Heart left ventricle (tissue), 16 donors: ENCODE measurements at regions not wholly inside any gene's neighbourhood (a gene's known extent, or its start where the extent isn't known, plus 50 kb on each side); places are given as distances from the start of the nearest gene placed in this dataset.

Experiments used
- ATAC-seq, 4 donors: fragments of 200-7000 bp; cut with Tn5 transposase; one replicate each; pipeline ENCODE4 v1.9.1; 2020 to 2022; ENCODE audit warnings: moderate library complexity in 4 of 4, mild to moderate bottlenecking in 3 of 4, moderate number of reproducible peaks in 1 of 4
- DNase-seq, 5 donors: peaks; one replicate each; pipeline ENCODE4 v3.0.0-alpha.2; 2020
- H3K27ac ChIP-seq, 12 donors: fragments of 200-600 bp; sonication (generic) in 4 of 12; one replicate each; pipeline versions ENCODE4 v1.5.0 to v1.8.0; 2016 to 2022; ENCODE audit warnings: mild to moderate bottlenecking in 2 of 12
- H3K27me3 ChIP-seq, 9 donors: fragments of 200-600 bp; sonication (generic) in 2 of 9; one replicate each; pipeline versions ENCODE4 v1.5.1 to v1.8.0; 2016 to 2022; ENCODE audit warnings: mild to moderate bottlenecking in 3 of 9
- H3K36me3 ChIP-seq, 9 donors: fragments of 200-600 bp; sonication (generic) in 2 of 9; one replicate each; pipeline versions ENCODE4 v1.5.0 to v1.8.0; 2018 to 2022; ENCODE audit warnings: mild to moderate bottlenecking in 2 of 9
- H3K4me1 ChIP-seq, 12 donors: fragments of 200-600 bp; sonication (generic) in 4 of 12; one replicate each; pipeline versions ENCODE4 v1.5.0 to v1.8.0; 2016 to 2022; ENCODE audit warnings: mild to moderate bottlenecking in 3 of 12
- H3K4me3 ChIP-seq, 12 donors: fragments of 200-600 bp; sonication (generic) in 4 of 12; one replicate each; pipeline versions ENCODE4 v1.5.0 to v1.8.0; 2017 to 2022; ENCODE audit warnings: mild to moderate bottlenecking in 9 of 12, moderate library complexity in 4 of 12
- H3K9me3 ChIP-seq, 12 donors: fragments of 200-600 bp; sonication (generic) in 4 of 12; one replicate each; pipeline versions ENCODE4 v1.5.0 to v1.8.0; 2016 to 2022; ENCODE audit warnings: mild to moderate bottlenecking in 1 of 12
- POLR2A ChIP-seq, 2 donors: fragments of 450-650 bp; IDR thresholded peaks; one replicate each; pipeline ENCODE4 v1.6.1; 2017; ENCODE audit warnings: antibody characterized with exemption in 2 of 2, mild to moderate bottlenecking in 2 of 2, moderate library complexity in 2 of 2
- WGBS, 4 donors: extraction: QIAGEN DNeasy Blood & Tissue Kit in 2 of 4; methylation state at CpG; one replicate each; pipeline versions ENCODE4 v1.1.5 to v1.1.7; 2013 to 2018; 5-methylcytosine and 5-hydroxymethylcytosine counted together
- intact Hi-C, 10 donors: fragments of 100-400 bp; cut with DNase I; formaldehyde crosslinking; loops; one replicate each; pipeline versions ENCODE4 v1.11.1 to v1.14.2; 2022
- TF ChIP-seq, protein P1 (sequence below), 12 donors: fragments of 200-600 bp; sonication (generic) in 4 of 12; IDR thresholded peaks; one replicate each; pipeline versions ENCODE4 v1.5.0 to v1.8.0; 2018 to 2022; ENCODE audit warnings: antibody characterized with exemption in 12 of 12, mild to moderate bottlenecking in 5 of 12
- donor health status: ischemic (EF 13 %, LVEDD 7.1; RV severe dilation, severe dysfunction).
- donor health status: healthy with polysubstance abuse.
- donor health status: DM: no; HTN: yes; CAD: no.
- donor health status: DM: no; HTN: no; CAD: no.
- donor health status: ischemic (EF 25% LVEDD 6.9; RV normal size, moderate dysfunction).
- donor health status: ischemic (EF 25% LVEDD 5.7; RV mildly dilated, moderate dysfunction).
- donor health status: healthy.
- donor health status: DM: yes; HTN: yes; CAD: no.
- donor health status: ischemic (EF 35%, LVEDD 5.7; RV mildly dilated, moderate dysfunction).
- donor health status: nonischemic (EF 11% LVEDD 7.7; RV severe dilation, severe dysfunction).
- donor health status: DM: yes; HTN: yes; CAD: no.
- donor health status: PGD.
- donor health status: ischemic (EF 29% LVEDD 5.4; RV normal size, mild dysfunction).
- donor health status: nonischemic (EF 23%, LVEDD 6.1; RV moderate dilation, normal function).

DNA sequence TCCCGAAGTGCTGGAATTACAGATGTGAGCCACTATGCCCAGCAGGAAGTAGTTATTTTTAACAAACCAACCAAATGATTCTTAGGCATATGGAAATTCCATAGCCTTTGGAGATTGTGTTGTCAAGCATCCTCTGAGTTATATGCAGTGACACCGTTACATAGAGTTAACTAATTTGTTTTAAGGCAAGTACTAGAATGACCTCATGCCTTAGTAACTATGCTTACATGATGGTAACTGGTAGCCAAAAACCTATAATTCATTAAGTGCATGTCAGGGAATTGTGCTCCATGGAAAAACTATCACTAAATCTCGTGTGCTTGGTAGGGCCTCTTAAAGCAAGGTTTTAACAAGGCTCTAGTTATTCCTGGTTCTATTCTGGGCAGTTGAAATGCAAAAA is 392.8 kb downstream of the TUSC7 start:
- Histone ChIP-seq H3K27ac (no peak overlapping the region), H3K4me3 (no peak overlapping the region), H3K36me3 (no peaks in the 10 kb centered on the region), H3K9me3 (peaks cover 0 to 7% (median 0%) of the 10 kb centered on the region in 12 donors), H3K27me3 (no peaks in the 10 kb centered on the region), H3K4me1 (no peaks in the 10 kb centered on the region)
- TF ChIP-seq POLR2A (IDR thresholded peaks at IDR 0.05), result no peak
- TF ChIP-seq, protein P1, sequence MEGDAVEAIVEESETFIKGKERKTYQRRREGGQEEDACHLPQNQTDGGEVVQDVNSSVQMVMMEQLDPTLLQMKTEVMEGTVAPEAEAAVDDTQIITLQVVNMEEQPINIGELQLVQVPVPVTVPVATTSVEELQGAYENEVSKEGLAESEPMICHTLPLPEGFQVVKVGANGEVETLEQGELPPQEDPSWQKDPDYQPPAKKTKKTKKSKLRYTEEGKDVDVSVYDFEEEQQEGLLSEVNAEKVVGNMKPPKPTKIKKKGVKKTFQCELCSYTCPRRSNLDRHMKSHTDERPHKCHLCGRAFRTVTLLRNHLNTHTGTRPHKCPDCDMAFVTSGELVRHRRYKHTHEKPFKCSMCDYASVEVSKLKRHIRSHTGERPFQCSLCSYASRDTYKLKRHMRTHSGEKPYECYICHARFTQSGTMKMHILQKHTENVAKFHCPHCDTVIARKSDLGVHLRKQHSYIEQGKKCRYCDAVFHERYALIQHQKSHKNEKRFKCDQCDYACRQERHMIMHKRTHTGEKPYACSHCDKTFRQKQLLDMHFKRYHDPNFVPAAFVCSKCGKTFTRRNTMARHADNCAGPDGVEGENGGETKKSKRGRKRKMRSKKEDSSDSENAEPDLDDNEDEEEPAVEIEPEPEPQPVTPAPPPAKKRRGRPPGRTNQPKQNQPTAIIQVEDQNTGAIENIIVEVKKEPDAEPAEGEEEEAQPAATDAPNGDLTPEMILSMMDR (IDR thresholded peaks at IDR 0.05), result no peak
- intact Hi-C loops, result no loop called here
- no peak for ATAC-seq
- DNase-seq, result no peak
- 68 to 76% (median 72%) methylated on average over 3 of the region's 3 CpGs for WGBS, 4 donors

DNA sequence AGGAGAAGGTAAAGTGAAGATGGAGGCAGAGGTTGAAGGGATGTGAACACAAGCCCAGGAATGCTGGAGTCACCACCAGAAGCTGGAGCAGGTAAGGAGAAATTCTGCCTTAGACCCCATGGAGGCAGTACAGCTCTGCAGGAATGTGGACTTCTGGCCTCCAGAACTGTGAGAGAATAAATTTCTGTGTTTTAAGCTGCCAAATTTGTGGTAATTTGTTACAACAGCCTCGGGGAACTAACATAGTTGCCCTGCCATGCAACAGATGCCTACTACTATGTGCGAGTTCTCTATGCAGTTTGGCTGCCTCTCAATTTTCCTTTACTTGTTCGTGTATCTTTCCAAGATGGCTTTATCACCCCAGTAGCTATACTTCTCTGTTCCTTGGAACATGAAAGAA is 394.1 kb downstream of the TUSC7 start:
- WGBS, 4 donors, result 68 to 78% (median 71%) methylated on average over 3 of the region's 3 CpGs
- no peak overlapping the region for H3K27ac ChIP-seq

GRCh38 chr3:117104381-117104780 is 394.8 kb downstream of the TUSC7 start:
- no peaks in the 10 kb centered on the region for H3K27me3 ChIP-seq
- no peaks in the 10 kb centered on the region for H3K36me3 ChIP-seq
- DNase-seq (no peak), ATAC-seq (no peak)
- TF ChIP-seq, protein P1 (IDR thresholded peaks at IDR 0.05), result no peak
- TF ChIP-seq POLR2A (IDR thresholded peaks at IDR 0.05), result no peak
- 53 to 68% (median 56%) methylated on average over 2 of the region's 2 CpGs for WGBS, 4 donors
- H3K9me3 ChIP-seq, result no peaks in the 10 kb centered on the region
- intact Hi-C loops, result no loop called here
- no peak overlapping the region for H3K4me3 ChIP-seq
- H3K27ac ChIP-seq, result no peak overlapping the region
- H3K4me1 ChIP-seq, result no peaks in the 10 kb centered on the region

More for the DNA sequence above, 394.1 kb downstream of the TUSC7 start:
- H3K27me3 ChIP-seq, result no peaks in the 10 kb centered on the region
- H3K4me3 ChIP-seq, result no peak overlapping the region
- no peaks in the 10 kb centered on the region for H3K4me1 ChIP-seq
- intact Hi-C loops, result no loop called here
- H3K9me3 ChIP-seq, result peaks cover 0 to 2% (median 0%) of the 10 kb centered on the region in 12 donors
- H3K36me3 ChIP-seq, result no peaks in the 10 kb centered on the region
- TF ChIP-seq POLR2A (IDR thresholded peaks at IDR 0.05), result no peak
- TF ChIP-seq, protein P1 (IDR thresholded peaks at IDR 0.05), result no peak
- no peak for ATAC-seq
- DNase-seq, result no peak

GRCh38 chr3:117104792-117105191 is 395.2 kb downstream of the TUSC7 start:
- Histone ChIP-seq H3K27me3 (no peaks in the 10 kb centered on the region), H3K27ac (no peak overlapping the region), H3K4me1 (no peaks in the 10 kb centered on the region), H3K9me3 (no peaks in the 10 kb centered on the region), H3K36me3 (no peaks in the 10 kb centered on the region), H3K4me3 (no peak overlapping the region)
- TF ChIP-seq, protein P1 (IDR thresholded peaks at IDR 0.05), result no peak
- no peak for TF ChIP-seq POLR2A (IDR thresholded peaks at IDR 0.05)
- DNase-seq, result no peak
- intact Hi-C loops, result no loop called here
- ATAC-seq, result no peak
- WGBS, 4 donors, result 85 to 96% (median 88%) methylated on average over 4 of the region's 4 CpGs
